ENCODE measurements at regions not wholly inside any gene's neighbourhood (a gene's known extent, or its start where the extent isn't known, plus 50 kb on each side); places are given as distances from the start of the nearest gene placed in this dataset.

- Histone ChIP-seq H3K4me1 (ENCODE audit: low read depth, poor library complexity, severe bottlenecking) (no peaks in the 10 kb centered on the region), H3K4me3 (IDR thresholded peaks at IDR 0.05; ENCODE audit: insufficient read depth, low read depth, low read length) (no peak overlapping the region), H3K36me3 (ENCODE audit: insufficient read depth) (no peaks in the 10 kb centered on the region), H3K9ac (no peak overlapping the region), H2AFZ (ENCODE audit: low read depth) (no peak overlapping the region), H3K27ac (no peak overlapping the region), H3K27me3 (ENCODE audit: insufficient read depth, low read depth) (no peaks in the 10 kb centered on the region), H3K4me2 (no peak overlapping the region), H3K79me2 (ENCODE audit: insufficient read depth, low read depth) (no peaks in the 10 kb centered on the region), H4K20me1 (ENCODE audit: insufficient read depth) (no peaks in the 10 kb centered on the region)
- TF ChIP-seq, protein P1, sequence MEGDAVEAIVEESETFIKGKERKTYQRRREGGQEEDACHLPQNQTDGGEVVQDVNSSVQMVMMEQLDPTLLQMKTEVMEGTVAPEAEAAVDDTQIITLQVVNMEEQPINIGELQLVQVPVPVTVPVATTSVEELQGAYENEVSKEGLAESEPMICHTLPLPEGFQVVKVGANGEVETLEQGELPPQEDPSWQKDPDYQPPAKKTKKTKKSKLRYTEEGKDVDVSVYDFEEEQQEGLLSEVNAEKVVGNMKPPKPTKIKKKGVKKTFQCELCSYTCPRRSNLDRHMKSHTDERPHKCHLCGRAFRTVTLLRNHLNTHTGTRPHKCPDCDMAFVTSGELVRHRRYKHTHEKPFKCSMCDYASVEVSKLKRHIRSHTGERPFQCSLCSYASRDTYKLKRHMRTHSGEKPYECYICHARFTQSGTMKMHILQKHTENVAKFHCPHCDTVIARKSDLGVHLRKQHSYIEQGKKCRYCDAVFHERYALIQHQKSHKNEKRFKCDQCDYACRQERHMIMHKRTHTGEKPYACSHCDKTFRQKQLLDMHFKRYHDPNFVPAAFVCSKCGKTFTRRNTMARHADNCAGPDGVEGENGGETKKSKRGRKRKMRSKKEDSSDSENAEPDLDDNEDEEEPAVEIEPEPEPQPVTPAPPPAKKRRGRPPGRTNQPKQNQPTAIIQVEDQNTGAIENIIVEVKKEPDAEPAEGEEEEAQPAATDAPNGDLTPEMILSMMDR (conservative IDR thresholded peaks at IDR 0.05; ENCODE audit: low read depth, low read length) = no peak
Measured at GRCh38 chr9:18109675-18110074, 364.3 kb upstream of the ADAMTSL1 start.

- TF ChIP-seq, protein P1 (conservative IDR thresholded peaks at IDR 0.05; ENCODE audit: low read depth, low read length) = no peak
- Histone ChIP-seq H3K4me3 (IDR thresholded peaks at IDR 0.05; ENCODE audit: insufficient read depth, low read depth, low read length) (no peak overlapping the region), H3K36me3 (ENCODE audit: insufficient read depth) (no peaks in the 10 kb centered on the region), H2AFZ (ENCODE audit: low read depth) (no peak overlapping the region), H3K27me3 (ENCODE audit: insufficient read depth, low read depth) (no peaks in the 10 kb centered on the region), H3K79me2 (ENCODE audit: insufficient read depth, low read depth) (no peaks in the 10 kb centered on the region), H3K27ac (no peak overlapping the region), H3K4me1 (ENCODE audit: low read depth, poor library complexity, severe bottlenecking) (no peaks in the 10 kb centered on the region), H4K20me1 (ENCODE audit: insufficient read depth) (no peaks in the 10 kb centered on the region), H3K9ac (no peak overlapping the region), H3K4me2 (no peak overlapping the region)
Measured at GRCh38 chr9:18111146-18111545, 362.8 kb upstream of the ADAMTSL1 start.

DNA sequence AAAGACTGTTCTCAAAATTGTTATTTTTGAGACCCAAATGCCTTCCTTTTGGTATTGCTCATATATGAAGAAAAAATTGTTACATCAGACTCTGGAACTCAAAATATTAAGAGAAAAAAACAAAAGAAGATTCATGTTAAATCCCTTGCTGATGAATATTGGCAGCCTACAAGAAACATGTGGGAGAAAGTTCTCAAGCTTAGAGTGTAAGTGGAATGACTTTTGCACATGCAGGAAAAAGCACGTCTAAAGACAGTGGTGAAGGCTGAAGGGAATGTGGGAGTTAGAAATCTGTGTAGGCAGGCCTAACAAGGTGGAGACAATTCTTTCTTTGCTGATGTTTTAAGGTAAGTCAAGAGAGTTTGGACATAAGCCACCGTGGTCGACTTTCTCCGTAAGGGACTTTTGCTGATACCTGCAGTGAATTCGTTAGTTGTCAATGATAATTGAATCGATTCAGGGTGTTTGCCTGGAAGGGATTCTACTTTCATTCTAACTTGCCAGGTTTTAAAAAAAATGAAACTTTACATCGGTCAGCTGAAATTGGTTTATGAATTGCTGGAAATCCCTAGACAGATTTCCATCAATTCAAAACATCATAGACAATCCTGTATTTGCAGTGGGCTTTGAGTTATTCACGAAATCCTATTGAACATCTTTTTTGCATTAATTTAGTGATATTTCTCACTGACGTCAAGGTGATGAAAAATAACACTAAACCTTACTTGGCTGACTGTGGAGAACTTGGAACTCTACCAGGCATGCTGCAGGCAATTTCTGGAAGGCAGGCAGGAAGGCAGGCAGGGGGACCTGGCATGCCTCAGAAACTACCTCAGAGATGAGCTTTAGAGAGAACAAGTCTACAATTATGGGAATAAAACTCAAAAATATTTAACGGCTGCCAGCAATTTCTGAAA lies 359.1 kb upstream of the ADAMTSL1 start:
- no peak overlapping the region for H2AFZ ChIP-seq (ENCODE audit: low read depth)

GRCh38 chr9:18118268-18118667 lies 355.7 kb upstream of the ADAMTSL1 start:
- Histone ChIP-seq H4K20me1 (ENCODE audit: insufficient read depth) (no peaks in the 10 kb centered on the region), H3K4me3 (IDR thresholded peaks at IDR 0.05; ENCODE audit: insufficient read depth, low read depth, low read length) (no peak overlapping the region), H3K36me3 (ENCODE audit: insufficient read depth) (no peaks in the 10 kb centered on the region)

More for the DNA sequence above, 359.1 kb upstream of the ADAMTSL1 start:
- H4K20me1 ChIP-seq (ENCODE audit: insufficient read depth) = no peaks in the 10 kb centered on the region
- no peaks in the 10 kb centered on the region for H3K4me1 ChIP-seq (ENCODE audit: low read depth, poor library complexity, severe bottlenecking)
- H3K36me3 ChIP-seq (ENCODE audit: insufficient read depth) = no peaks in the 10 kb centered on the region
- no peaks in the 10 kb centered on the region for H3K27me3 ChIP-seq (ENCODE audit: insufficient read depth, low read depth)
- no peak overlapping the region for H3K4me3 ChIP-seq (IDR thresholded peaks at IDR 0.05; ENCODE audit: insufficient read depth, low read depth, low read length)
- TF ChIP-seq, protein P1 (conservative IDR thresholded peaks at IDR 0.05; ENCODE audit: low read depth, low read length) = no peak
- H3K79me2 ChIP-seq (ENCODE audit: insufficient read depth, low read depth) = no peaks in the 10 kb centered on the region
- no peak overlapping the region for H3K9ac ChIP-seq
- no peak overlapping the region for H3K27ac ChIP-seq
- no peak overlapping the region for H3K4me2 ChIP-seq

More at GRCh38 chr9:18118268-18118667, 355.7 kb upstream of the ADAMTSL1 start:
- H3K4me1 ChIP-seq (ENCODE audit: low read depth, poor library complexity, severe bottlenecking) = no peaks in the 10 kb centered on the region
- no peak overlapping the region for H3K9ac ChIP-seq
- H3K79me2 ChIP-seq (ENCODE audit: insufficient read depth, low read depth) = no peaks in the 10 kb centered on the region
- H3K27me3 ChIP-seq (ENCODE audit: insufficient read depth, low read depth) = no peaks in the 10 kb centered on the region
- TF ChIP-seq, protein P1 (conservative IDR thresholded peaks at IDR 0.05; ENCODE audit: low read depth, low read length) = no peak
- no peak overlapping the region for H3K27ac ChIP-seq
- H2AFZ ChIP-seq (ENCODE audit: low read depth) = no peak overlapping the region
- H3K4me2 ChIP-seq = no peak overlapping the region
